Astrocyte (in vitro differentiated cells and primary cell): ENCODE measurements at regions not wholly inside any gene's neighbourhood (a gene's known extent, or its start where the extent isn't known, plus 50 kb on each side); places are given as distances from the start of the nearest gene placed in this dataset.

Experiments used
- DNase-seq: peaks from one replicate; pipeline ENCODE4 v3.0.0-alpha.2; 2010; ENCODE audit warnings: low read depth
- FAIRE-seq: peaks from 2 replicates; lab custom pipeline; 2011; peaks lifted over from hg19 to GRCh38; lab: Jason Lieb, UNC
- H2AFZ ChIP-seq: 2 replicates; pipeline ENCODE4 v1.6.0; 2012; ENCODE audit warnings: low read depth, low read length, inconsistent platforms
- H3K27ac ChIP-seq: 2 replicates; pipeline ENCODE4 v1.5.1; 2011; ENCODE audit warnings: low read depth, low read length, inconsistent platforms
- H3K27me3 ChIP-seq: 2 replicates; pipeline ENCODE4 v1.6.0; 2011; ENCODE audit warnings: low read length, inconsistent platforms; ENCODE audit not compliant: insufficient read depth
- H3K36me3 ChIP-seq: 2 replicates; pipeline ENCODE4 v1.5.1; 2011; ENCODE audit warnings: low read length, inconsistent platforms; ENCODE audit not compliant: insufficient read depth
- H3K4me1 ChIP-seq: 2 replicates; pipeline ENCODE4 v1.5.1; 2011; ENCODE audit warnings: low read length, inconsistent platforms; ENCODE audit not compliant: insufficient read depth
- H3K4me2 ChIP-seq: 2 replicates; pipeline ENCODE4 v1.6.0; 2012; ENCODE audit warnings: low read length, inconsistent platforms
- H3K4me3 ChIP-seq: 2 replicates; pipeline ENCODE4 v1.5.1; 2011; ENCODE audit warnings: low read depth, mild to moderate bottlenecking, low read length, inconsistent platforms; ENCODE audit not compliant: insufficient read depth
- H3K79me2 ChIP-seq: 2 replicates; pipeline ENCODE4 v1.6.0; 2012; ENCODE audit warnings: mild to moderate bottlenecking, low read length, inconsistent platforms; ENCODE audit not compliant: insufficient read depth
- H3K9ac ChIP-seq: 2 replicates; pipeline ENCODE4 v1.6.0; 2012; ENCODE audit warnings: mild to moderate bottlenecking, low read length, inconsistent platforms
- H3K9me3 ChIP-seq: 2 replicates; pipeline ENCODE4 v1.5.1; 2012; ENCODE audit warnings: low read depth, mild to moderate bottlenecking, low read length, inconsistent platforms; ENCODE audit not compliant: insufficient read depth
- H4K20me1 ChIP-seq: 2 replicates; pipeline ENCODE4 v1.6.0; 2012; ENCODE audit warnings: low read length, inconsistent platforms; ENCODE audit not compliant: insufficient read depth
- H3K27ac Mint-ChIP-seq: one replicate; pipeline ENCODE4 v1.8.0; 2021; ENCODE audit warnings: mild to moderate bottlenecking, mixed read lengths; ENCODE audit not compliant: unreplicated experiment
- H3K27me3 Mint-ChIP-seq: one replicate; pipeline ENCODE4 v1.8.0; 2021; ENCODE audit warnings: low read depth, mixed read lengths; ENCODE audit not compliant: unreplicated experiment
- H3K36me3 Mint-ChIP-seq: one replicate; pipeline ENCODE4 v1.8.0; 2021; ENCODE audit warnings: low read depth, mixed read lengths; ENCODE audit not compliant: unreplicated experiment
- H3K4me1 Mint-ChIP-seq: one replicate; pipeline ENCODE4 v1.8.0; 2021; ENCODE audit warnings: low read depth, mixed read lengths; ENCODE audit not compliant: unreplicated experiment
- H3K4me3 Mint-ChIP-seq: one replicate; pipeline ENCODE4 v1.8.0; 2021; ENCODE audit warnings: mild to moderate bottlenecking, moderate library complexity, mixed read lengths; ENCODE audit not compliant: unreplicated experiment
- H3K9me3 Mint-ChIP-seq: one replicate; pipeline ENCODE4 v1.8.0; 2021; ENCODE audit warnings: mild to moderate bottlenecking, mixed read lengths; ENCODE audit not compliant: unreplicated experiment
- CTCF ChIP-seq: IDR thresholded peaks from 2 replicates; pipeline ENCODE4 v1.5.1; 2011; ENCODE audit warnings: low read depth, mild to moderate bottlenecking, inconsistent platforms, low read length, moderate library complexity; ENCODE audit not compliant: insufficient read depth
- EZH2 ChIP-seq: IDR thresholded peaks from 2 replicates; pipeline ENCODE4 v1.6.1; 2012; ENCODE audit warnings: mild to moderate bottlenecking, low read length, inconsistent platforms; ENCODE audit not compliant: insufficient read depth

GRCh38 chr10:120308589-120308988 lies 148.4 kb upstream of the PLPP4 start:
- Mint-ChIP-seq H3K4me1 (no peaks in the 10 kb centered on the region), H3K27ac (no peak overlapping the region), H3K4me3 (no peak overlapping the region), H3K36me3 (no peaks in the 10 kb centered on the region), H3K27me3 (peaks cover 11% of the 10 kb centered on the region), H3K9me3 (peaks cover 3% of the 10 kb centered on the region)
- no peaks in the 10 kb centered on the region for H3K4me1 ChIP-seq
- no peaks in the 10 kb centered on the region for H3K36me3 ChIP-seq
- TF ChIP-seq CTCF (no peak), EZH2 (no peak)
- no peak overlapping the region for H3K4me2 ChIP-seq
- no peak for FAIRE-seq
- no peak overlapping the region for H3K27ac ChIP-seq
- no peaks in the 10 kb centered on the region for H3K9me3 ChIP-seq
- no peak overlapping the region for H2AFZ ChIP-seq
- no peaks in the 10 kb centered on the region for H3K79me2 ChIP-seq
- H3K4me3 ChIP-seq: no peak overlapping the region
- no peaks in the 10 kb centered on the region for H3K27me3 ChIP-seq
- no peak for DNase-seq
- no peak overlapping the region for H3K9ac ChIP-seq
- H4K20me1 ChIP-seq: no peaks in the 10 kb centered on the region

DNA sequence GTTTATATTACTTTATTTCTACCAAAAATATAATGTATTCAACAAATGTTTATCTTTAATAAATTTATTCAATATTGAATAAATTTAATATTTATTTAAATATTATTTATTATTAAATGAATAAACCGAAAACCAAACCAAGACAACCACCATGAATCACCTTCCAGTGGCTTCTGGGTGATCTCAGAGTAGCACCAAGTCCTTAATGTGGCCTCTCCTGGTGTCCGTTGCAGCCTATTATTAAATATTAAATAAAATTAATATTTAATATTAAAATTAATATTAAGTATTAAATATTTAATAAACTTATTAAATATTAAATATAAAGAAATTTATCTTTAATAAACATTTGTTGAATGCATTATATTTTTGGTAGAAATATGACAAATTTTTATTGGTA lies 143.3 kb upstream of the PLPP4 start:
- H3K27ac ChIP-seq: no peak overlapping the region
- no peaks in the 10 kb centered on the region for H3K4me1 ChIP-seq
- Mint-ChIP-seq H3K9me3 (peaks cover 3% of the 10 kb centered on the region), H3K27ac (no peak overlapping the region), H3K36me3 (no peaks in the 10 kb centered on the region), H3K4me3 (no peak overlapping the region), H3K27me3 (peaks cover 8% of the 10 kb centered on the region), H3K4me1 (peaks cover 9% of the 10 kb centered on the region)
- H3K4me3 ChIP-seq: no peak overlapping the region
- H3K79me2 ChIP-seq: no peaks in the 10 kb centered on the region
- H3K36me3 ChIP-seq: no peaks in the 10 kb centered on the region
- TF ChIP-seq EZH2 (no peak), CTCF (no peak)
- no peaks in the 10 kb centered on the region for H4K20me1 ChIP-seq
- FAIRE-seq (no peak), DNase-seq (no peak)
- H3K4me2 ChIP-seq: no peak overlapping the region
- no peak overlapping the region for H2AFZ ChIP-seq
- H3K9ac ChIP-seq: no peak overlapping the region
- no peaks in the 10 kb centered on the region for H3K9me3 ChIP-seq
- H3K27me3 ChIP-seq: no peaks in the 10 kb centered on the region

DNA sequence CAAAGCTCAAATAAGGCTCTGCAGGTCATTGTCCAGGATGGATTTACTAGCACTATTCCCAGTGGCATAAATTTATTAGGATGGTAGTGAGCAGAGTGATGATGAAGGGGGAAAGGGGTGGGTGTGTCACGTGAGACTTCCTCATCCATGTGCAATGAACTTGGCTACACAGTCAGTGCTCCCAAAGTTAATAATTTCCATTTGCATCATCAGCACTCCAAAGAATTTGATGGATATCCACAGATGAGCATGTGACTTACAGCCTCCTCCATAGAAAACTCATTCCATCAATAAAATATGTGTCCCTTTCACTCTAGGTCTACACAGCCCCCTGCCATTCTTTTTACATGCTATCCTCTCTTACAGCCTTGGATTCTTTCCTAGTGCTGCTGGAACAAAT lies 142.6 kb upstream of the PLPP4 start:
- no peaks in the 10 kb centered on the region for H4K20me1 ChIP-seq
- DNase-seq: no peak
- H2AFZ ChIP-seq: no peak overlapping the region
- Mint-ChIP-seq H3K4me3 (no peak overlapping the region), H3K27ac (no peak overlapping the region), H3K4me1 (peaks cover 9% of the 10 kb centered on the region), H3K27me3 (peaks cover 6% of the 10 kb centered on the region), H3K36me3 (no peaks in the 10 kb centered on the region), H3K9me3 (peaks cover under 1% of the 10 kb centered on the region)
- no peak overlapping the region for H3K4me3 ChIP-seq
- H3K9ac ChIP-seq: no peak overlapping the region
- peaks cover 2% of the 10 kb centered on the region for H3K27me3 ChIP-seq
- no peak for FAIRE-seq
- no peaks in the 10 kb centered on the region for H3K79me2 ChIP-seq
- no peaks in the 10 kb centered on the region for H3K4me1 ChIP-seq
- TF ChIP-seq EZH2 (no peak), CTCF (no peak)
- H3K27ac ChIP-seq: no peak overlapping the region
- H3K36me3 ChIP-seq: no peaks in the 10 kb centered on the region
- no peaks in the 10 kb centered on the region for H3K9me3 ChIP-seq
- H3K4me2 ChIP-seq: no peak overlapping the region
